ENCODE measurements at regions not wholly inside any gene's neighbourhood (a gene's known extent, or its start where the extent isn't known, plus 50 kb on each side); places are given as distances from the start of the nearest gene placed in this dataset.
"Not testable (repeated sequence)": the region's sequence is repeated elsewhere in the genome, so short reads cannot be mapped to it uniquely, and the experiment has no call there.

GRCh38 chr7:50848203-50848602, 65.5 kb upstream of the GRB10 start:
- no peak for DNase-seq (ENCODE audit: low spot score)
- Histone ChIP-seq H2AFZ (no peak overlapping the region), H3K9me2 (replicated peaks; ENCODE audit: insufficient read depth) (no peaks in the 10 kb centered on the region), H3K27me3 (no peaks in the 10 kb centered on the region), H3K27ac (no peak overlapping the region), H3K4me1 (ENCODE audit: insufficient read depth) (no peaks in the 10 kb centered on the region), H3K36me3 (replicated peaks; ENCODE audit: insufficient read depth, low read depth) (no peaks in the 10 kb centered on the region), H3K4me3 (no peak overlapping the region), H3K79me2 (no peaks in the 10 kb centered on the region), H3K4me2 (no peak overlapping the region), H3K9me3 (ENCODE audit: low read depth) (no peaks in the 10 kb centered on the region), H4K20me1 (ENCODE audit: insufficient read depth, poor library complexity, severe bottlenecking) (no peaks in the 10 kb centered on the region)
- WGBS (ENCODE audit: low lambda C conversion rate, missing lambda C conversion rate) = 47% methylated on average over 2 of the region's 2 CpGs
- TF ChIP-seq CTCF (IDR thresholded peaks at IDR 0.05; ENCODE audit: poor library complexity) (no peak), EZH2 (IDR thresholded peaks at IDR 0.05; ENCODE audit: borderline replicate concordance) (no peak), EZH2phosphoT487 (IDR thresholded peaks at IDR 0.05; ENCODE audit: low read depth, severe bottlenecking, unreplicated experiment) (no peak)

DNA sequence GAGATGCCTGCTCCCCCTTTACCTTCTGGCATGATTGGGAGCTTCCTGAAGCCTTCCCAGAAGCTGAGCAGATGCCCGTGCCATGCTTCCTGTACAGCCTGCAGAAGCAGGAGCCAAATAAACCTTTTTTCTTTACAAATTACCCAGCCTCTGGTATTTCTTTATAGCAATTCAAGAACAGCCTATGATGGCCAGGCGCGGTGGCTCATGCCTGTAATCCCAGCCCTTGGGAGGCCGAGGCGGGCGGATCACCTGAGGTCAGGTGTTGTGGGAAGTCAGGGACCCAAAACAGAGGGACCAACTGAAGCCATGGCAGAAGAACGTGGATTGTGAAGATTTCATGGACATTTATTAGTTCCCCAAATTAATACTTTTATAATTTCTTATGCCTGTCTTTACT, 62.2 kb upstream of the GRB10 start:
- H3K4me3 ChIP-seq; H3K36me3 ChIP-seq (replicated peaks; ENCODE audit: insufficient read depth, low read depth); H3K4me2 ChIP-seq; H3K27ac ChIP-seq; H3K79me2 ChIP-seq; DNase-seq (ENCODE audit: low spot score); H2AFZ ChIP-seq; H3K4me1 ChIP-seq (ENCODE audit: insufficient read depth); H3K9me2 ChIP-seq (replicated peaks; ENCODE audit: insufficient read depth); H3K27me3 ChIP-seq; H3K9me3 ChIP-seq (ENCODE audit: low read depth); H4K20me1 ChIP-seq (ENCODE audit: insufficient read depth, poor library complexity, severe bottlenecking): not testable (repeated sequence)
- 95% methylated on average over 7 of the region's 7 CpGs for WGBS (ENCODE audit: low lambda C conversion rate, missing lambda C conversion rate)

DNA sequence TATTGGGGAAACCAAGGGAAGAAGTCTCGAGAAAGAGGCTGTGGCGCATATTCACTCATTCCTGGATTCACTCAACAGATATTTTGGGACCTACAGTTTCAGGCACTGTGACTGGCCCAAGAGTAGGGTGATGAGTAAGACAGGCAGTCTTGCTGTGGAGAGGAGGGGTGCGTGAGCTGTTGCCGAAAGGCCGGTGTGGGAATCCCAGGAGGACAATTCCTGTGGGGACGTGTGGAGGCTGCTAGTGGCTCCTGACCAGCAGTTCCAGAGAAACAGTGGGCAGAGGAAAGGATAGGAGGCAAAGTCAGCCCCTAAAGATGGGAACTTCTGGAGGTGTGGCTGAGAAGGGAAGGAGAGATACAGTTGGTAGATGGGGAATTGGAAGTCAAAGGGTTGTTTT, 59.3 kb upstream of the GRB10 start:
- Histone ChIP-seq H3K9me3 (ENCODE audit: low read depth) (no peaks in the 10 kb centered on the region), H3K9me2 (replicated peaks; ENCODE audit: insufficient read depth) (no peaks in the 10 kb centered on the region), H3K27me3 (no peaks in the 10 kb centered on the region), H3K4me1 (ENCODE audit: insufficient read depth) (no peaks in the 10 kb centered on the region), H4K20me1 (ENCODE audit: insufficient read depth, poor library complexity, severe bottlenecking) (no peaks in the 10 kb centered on the region), H3K27ac (no peak overlapping the region), H3K79me2 (no peaks in the 10 kb centered on the region), H3K36me3 (replicated peaks; ENCODE audit: insufficient read depth, low read depth) (no peaks in the 10 kb centered on the region), H3K4me3 (no peak overlapping the region), H2AFZ (no peak overlapping the region), H3K4me2 (no peak overlapping the region)
- no peak for DNase-seq (ENCODE audit: low spot score)
- TF ChIP-seq EZH2 (IDR thresholded peaks at IDR 0.05; ENCODE audit: borderline replicate concordance) = no peak
- TF ChIP-seq CTCF (IDR thresholded peaks at IDR 0.05; ENCODE audit: poor library complexity) = no peak
- TF ChIP-seq EZH2phosphoT487 (IDR thresholded peaks at IDR 0.05; ENCODE audit: low read depth, severe bottlenecking, unreplicated experiment) = no peak
- WGBS (ENCODE audit: low lambda C conversion rate, missing lambda C conversion rate) = 93% methylated on average over 6 of the region's 6 CpGs

DNA sequence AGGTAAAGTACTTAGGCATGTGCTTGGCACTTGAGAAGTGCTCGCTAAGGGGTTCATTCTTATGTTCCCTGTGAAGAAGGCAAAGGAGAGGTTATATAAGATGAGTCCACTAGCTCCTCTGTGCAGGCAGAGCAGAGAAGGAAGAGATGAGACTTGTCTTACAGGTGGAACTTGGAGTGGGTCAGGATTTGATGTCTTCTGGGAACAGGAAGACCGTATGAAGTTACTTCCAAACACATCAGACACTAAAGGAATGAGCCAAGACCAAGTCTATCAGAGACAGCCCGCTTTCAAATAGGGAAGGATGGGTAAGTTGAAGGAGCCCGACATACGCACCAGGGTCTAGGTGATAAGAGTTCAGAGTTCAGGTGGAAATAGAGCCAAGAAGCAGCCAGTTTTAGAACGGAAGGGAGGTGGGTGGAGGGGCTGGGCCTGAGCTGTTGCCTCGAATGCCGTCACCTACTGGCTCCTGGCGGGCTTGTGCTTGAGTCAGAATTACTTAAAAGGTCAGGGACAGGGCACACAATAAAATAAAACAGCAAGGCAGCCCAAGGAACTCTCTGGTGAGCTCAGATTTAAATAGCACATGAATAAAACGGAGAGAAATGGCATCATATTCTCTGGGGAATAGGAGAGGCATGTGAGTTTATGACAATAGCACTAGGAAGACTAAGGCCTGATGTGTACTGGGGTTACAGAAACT, 56.1 kb upstream of the GRB10 start:
- H3K4me3 ChIP-seq = no peak overlapping the region
- TF ChIP-seq EZH2 (IDR thresholded peaks at IDR 0.05; ENCODE audit: borderline replicate concordance) = no peak
- TF ChIP-seq CTCF (IDR thresholded peaks at IDR 0.05; ENCODE audit: poor library complexity) = no peak
- no peak for TF ChIP-seq EZH2phosphoT487 (IDR thresholded peaks at IDR 0.05; ENCODE audit: low read depth, severe bottlenecking, unreplicated experiment)
- no peaks in the 10 kb centered on the region for H3K9me2 ChIP-seq (replicated peaks; ENCODE audit: insufficient read depth)
- no peak overlapping the region for H3K4me2 ChIP-seq
- no peaks in the 10 kb centered on the region for H3K36me3 ChIP-seq (replicated peaks; ENCODE audit: insufficient read depth, low read depth)
- H3K79me2 ChIP-seq = no peaks in the 10 kb centered on the region
- H3K4me1 ChIP-seq (ENCODE audit: insufficient read depth) = no peaks in the 10 kb centered on the region
- H3K27me3 ChIP-seq = no peaks in the 10 kb centered on the region
- no peaks in the 10 kb centered on the region for H4K20me1 ChIP-seq (ENCODE audit: insufficient read depth, poor library complexity, severe bottlenecking)
- no peak overlapping the region for H3K27ac ChIP-seq
- WGBS (ENCODE audit: low lambda C conversion rate, missing lambda C conversion rate) = 81% methylated on average over 10 of the region's 10 CpGs
- no peak overlapping the region for H2AFZ ChIP-seq
- DNase-seq (ENCODE audit: low spot score) = no peak
- H3K9me3 ChIP-seq (ENCODE audit: low read depth) = no peaks in the 10 kb centered on the region
